Keratinocyte (primary cell): ENCODE measurements at regions not wholly inside any gene's neighbourhood (a gene's known extent, or its start where the extent isn't known, plus 50 kb on each side); places are given as distances from the start of the nearest gene placed in this dataset.

Experiments used
- DNase-seq: peaks from one replicate; pipeline ENCODE4 v3.0.0-alpha.2; 2011; ENCODE audit warnings: low read depth, missing footprints, low spot score
- FAIRE-seq: peaks from 2 replicates; lab custom pipeline; 2011; peaks lifted over from hg19 to GRCh38; lab: Jason Lieb, UNC
- H2AFZ ChIP-seq: 2 replicates; pipeline ENCODE4 v1.6.0; 2012; ENCODE audit warnings: low read length, control low read depth, inconsistent platforms; ENCODE audit not compliant: control insufficient read depth
- H3K27ac ChIP-seq: 2 replicates; pipeline ENCODE4 v1.5.1; 2011; ENCODE audit warnings: low read length; ENCODE audit not compliant: control insufficient read depth, insufficient read depth
- H3K27me3 ChIP-seq: 3 replicates; pipeline ENCODE4 v1.6.0; 2011; ENCODE audit warnings: low read length; ENCODE audit not compliant: control insufficient read depth, insufficient read depth; ENCODE audit errors: extremely low read depth
- H3K36me3 ChIP-seq, 2 experiments: 2 replicates in 1 of 2; 3 replicates in 1 of 2; pipeline ENCODE4 v1.5.1; 2011; ENCODE audit warnings: low read length in 2 of 2, mild to moderate bottlenecking in 1 of 2; ENCODE audit not compliant: control insufficient read depth in 2 of 2, insufficient read depth in 2 of 2; ENCODE audit errors: extremely low read depth in 1 of 2
- H3K4me1 ChIP-seq: 3 replicates; pipeline ENCODE4 v1.5.1; 2011; ENCODE audit warnings: low read length; ENCODE audit not compliant: control insufficient read depth, insufficient read depth; ENCODE audit errors: extremely low read depth
- H3K4me2 ChIP-seq: 3 replicates; pipeline ENCODE4 v1.6.0; 2011; ENCODE audit warnings: low read depth, low read length; ENCODE audit not compliant: control insufficient read depth, insufficient read depth; ENCODE audit errors: extremely low read depth
- H3K4me3 ChIP-seq, 3 experiments: fragments of 200-600 bp in 1 of 3; sonication (generic) in 1 of 3; 2 replicates in 2 of 3; 3 replicates in 1 of 3; pipeline ENCODE4 v1.5.1; 2011 to 2016; ENCODE audit warnings: low read length in 3 of 3, mild to moderate bottlenecking in 3 of 3, control low read depth in 2 of 3, inconsistent platforms in 1 of 3, low read depth in 1 of 3, mixed read lengths in 1 of 3, mixed run types in 1 of 3, moderate library complexity in 1 of 3; ENCODE audit not compliant: control insufficient read depth in 2 of 3, insufficient read depth in 2 of 3; ENCODE audit errors: extremely low read depth in 1 of 3
- H3K79me2 ChIP-seq: 2 replicates; pipeline ENCODE4 v1.6.0; 2012; ENCODE audit warnings: low read length; ENCODE audit not compliant: control insufficient read depth, insufficient read depth
- H3K9ac ChIP-seq: 3 replicates; pipeline ENCODE4 v1.6.0; 2011; ENCODE audit warnings: low read length; ENCODE audit not compliant: control insufficient read depth, insufficient read depth; ENCODE audit errors: extremely low read depth
- H3K9me1 ChIP-seq: 3 replicates; pipeline ENCODE4 v1.6.0; 2011; ENCODE audit warnings: low read length; ENCODE audit not compliant: control insufficient read depth, insufficient read depth; ENCODE audit errors: extremely low read depth
- H3K9me3 ChIP-seq: 2 replicates; pipeline ENCODE4 v1.5.1; 2012; ENCODE audit warnings: low read depth, low read length; ENCODE audit not compliant: control insufficient read depth
- H4K20me1 ChIP-seq: 3 replicates; pipeline ENCODE4 v1.6.0; 2011; ENCODE audit warnings: low read length; ENCODE audit not compliant: control insufficient read depth, insufficient read depth; ENCODE audit errors: extremely low read depth
- CTCF ChIP-seq, 3 experiments: IDR thresholded peaks in 1 of 3; conservative IDR thresholded peaks in 1 of 3; optimal IDR thresholded peaks in 1 of 3; 2 replicates in 2 of 3; 3 replicates in 1 of 3; pipeline versions ENCODE3 to v1.5.1; 2011; ENCODE audit warnings: low read length in 3 of 3, mild to moderate bottlenecking in 3 of 3, moderate library complexity in 2 of 3, control low read depth in 1 of 3, inconsistent platforms in 1 of 3; ENCODE audit not compliant: insufficient read depth in 2 of 3; ENCODE audit errors: extremely low read depth in 1 of 3
- EZH2 ChIP-seq: IDR thresholded peaks from one replicate; pipeline ENCODE4 v1.6.1; 2012; ENCODE audit warnings: inconsistent platforms, mild to moderate bottlenecking, low read length, moderate library complexity
- dilution Hi-C: fragments of 300-500 bp; cut with MboI; formaldehyde crosslinking; loops from one replicate; pipeline ENCODE4 v1.7.0; 2020; ENCODE audit warnings: low sequenced_read_pairs; ENCODE audit not compliant: extremely low pct_ligation_motif_present

GRCh38 chr1:101185421-101185820, 51.4 kb upstream of the S1PR1 start:
- DNase-seq (no peak), FAIRE-seq (no peak)
- no peaks in the 10 kb centered on the region for H4K20me1 ChIP-seq
- H2AFZ ChIP-seq, result no peak overlapping the region
- no peak overlapping the region for H3K4me2 ChIP-seq
- H3K9me3 ChIP-seq, result no peaks in the 10 kb centered on the region
- H3K36me3 ChIP-seq, result no peaks in the 10 kb centered on the region
- H3K79me2 ChIP-seq, result no peaks in the 10 kb centered on the region
- H3K27ac ChIP-seq, result no peak overlapping the region
- dilution Hi-C loops, result no loop called here
- TF ChIP-seq CTCF (optimal IDR thresholded peaks at IDR 0.05 in 1 of 3, IDR thresholded peaks at IDR 0.05 in 1 of 3, conservative IDR thresholded peaks at IDR 0.05 in 1 of 3; ENCODE audit: extremely low read depth in 1 of 3, insufficient read depth in 2 of 3, low read length in 3 of 3), result no peak
- TF ChIP-seq EZH2, result no peak
- no peak overlapping the region for H3K4me3 ChIP-seq
- no peaks in the 10 kb centered on the region for H3K9me1 ChIP-seq
- H3K4me1 ChIP-seq, result peaks cover 6% of the 10 kb centered on the region
- H3K9ac ChIP-seq, result no peak overlapping the region
- H3K27me3 ChIP-seq, result no peaks in the 10 kb centered on the region

DNA sequence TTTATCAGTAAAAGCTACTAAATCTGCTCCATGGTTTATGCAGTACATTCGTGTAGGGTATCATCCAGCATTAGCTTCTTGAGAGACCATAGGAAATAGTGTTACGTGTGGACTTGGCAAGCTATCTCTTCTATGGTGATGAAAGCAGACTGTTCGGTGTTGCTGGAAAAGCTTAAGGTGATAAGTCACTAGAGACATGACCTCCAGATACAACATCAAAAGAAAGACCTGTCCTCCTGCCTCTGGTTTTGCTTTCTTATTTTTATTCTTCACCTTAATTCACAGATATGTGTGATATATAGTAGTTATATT, 53.5 kb upstream of the S1PR1 start:
- Histone ChIP-seq H3K9me3 (no peaks in the 10 kb centered on the region), H3K4me3 (no peak overlapping the region), H3K4me2 (no peak overlapping the region), H3K27me3 (no peaks in the 10 kb centered on the region), H2AFZ (no peak overlapping the region), H4K20me1 (no peaks in the 10 kb centered on the region), H3K9me1 (no peaks in the 10 kb centered on the region), H3K79me2 (no peaks in the 10 kb centered on the region), H3K27ac (no peak overlapping the region), H3K36me3 (no peaks in the 10 kb centered on the region), H3K4me1 (peaks cover 6% of the 10 kb centered on the region), H3K9ac (no peak overlapping the region)
- no peak for TF ChIP-seq EZH2
- DNase-seq (no peak), FAIRE-seq (peak; percentile 13)
- dilution Hi-C loops, result no loop called here

- H4K20me1 ChIP-seq, result no peaks in the 10 kb centered on the region
- H3K4me1 ChIP-seq, result peaks cover 6% of the 10 kb centered on the region
- DNase-seq, result no peak
- no peak overlapping the region for H3K4me2 ChIP-seq
- no peak overlapping the region for H3K9ac ChIP-seq
- H3K27me3 ChIP-seq, result no peaks in the 10 kb centered on the region
- H3K9me1 ChIP-seq, result no peaks in the 10 kb centered on the region
- TF ChIP-seq EZH2, result no peak
- no peak for TF ChIP-seq CTCF (optimal IDR thresholded peaks at IDR 0.05 in 1 of 3, IDR thresholded peaks at IDR 0.05 in 1 of 3, conservative IDR thresholded peaks at IDR 0.05 in 1 of 3; ENCODE audit: extremely low read depth in 1 of 3, insufficient read depth in 2 of 3, low read length in 3 of 3)
- no peak overlapping the region for H3K27ac ChIP-seq
- no peaks in the 10 kb centered on the region for H3K79me2 ChIP-seq
- no peaks in the 10 kb centered on the region for H3K36me3 ChIP-seq
- dilution Hi-C loops, result no loop called here
- H2AFZ ChIP-seq, result no peak overlapping the region
- no peak for FAIRE-seq
- no peaks in the 10 kb centered on the region for H3K9me3 ChIP-seq
- H3K4me3 ChIP-seq, result no peak overlapping the region
These were observed 54.0 kb upstream of the S1PR1 start for GRCh38 chr1:101182627-101183387.
